Chondrocyte (in vitro differentiated cells): ENCODE measurements at regions not wholly inside any gene's neighbourhood (a gene's known extent, or its start where the extent isn't known, plus 50 kb on each side); places are given as distances from the start of the nearest gene placed in this dataset.

Experiments
- DNase-seq: peaks from one replicate; pipeline ENCODE4 v3.0.0; 2021; ENCODE audit warnings: mixed read lengths, low spot score
- H3K27ac Mint-ChIP-seq: one replicate; pipeline ENCODE4 v1.8.0; 2021; ENCODE audit warnings: mild to moderate bottlenecking, moderate library complexity, mixed read lengths; ENCODE audit not compliant: unreplicated experiment
- H3K27me3 Mint-ChIP-seq: 2 replicates; pipeline ENCODE4 v1.8.0; 2021; ENCODE audit warnings: low read depth, mixed read lengths
- H3K36me3 Mint-ChIP-seq: 2 replicates; pipeline ENCODE4 v1.8.0; 2021; ENCODE audit warnings: low read depth, mixed read lengths
- H3K4me1 Mint-ChIP-seq: 2 replicates; pipeline ENCODE4 v1.8.0; 2021; ENCODE audit warnings: low read depth, mild to moderate bottlenecking, mixed read lengths
- H3K4me3 Mint-ChIP-seq: one replicate; pipeline ENCODE4 v1.8.0; 2021; ENCODE audit warnings: mild to moderate bottlenecking, moderate library complexity, mixed read lengths; ENCODE audit not compliant: unreplicated experiment
- H3K9me3 Mint-ChIP-seq: 2 replicates; pipeline ENCODE4 v1.8.0; 2021; ENCODE audit warnings: low read depth, mixed read lengths
- CTCF ChIP-seq: fragments of 200-600 bp; sonication (generic); IDR thresholded peaks from 2 replicates; pipeline ENCODE4 v1.5.0; 2021; ENCODE audit warnings: antibody characterized with exemption, mild to moderate bottlenecking, moderate library complexity

GRCh38 chr6:14857501-14857900, 388.4 kb upstream of the JARID2 start:
- no peaks in the 10 kb centered on the region for H3K36me3 Mint-ChIP-seq
- H3K27me3 Mint-ChIP-seq: no peaks in the 10 kb centered on the region
- DNase-seq: no peak
- no peak overlapping the region for H3K27ac Mint-ChIP-seq
- no peaks in the 10 kb centered on the region for H3K4me1 Mint-ChIP-seq
- TF ChIP-seq CTCF: no peak
- H3K9me3 Mint-ChIP-seq: no peaks in the 10 kb centered on the region
- no peak overlapping the region for H3K4me3 Mint-ChIP-seq

- no peak for DNase-seq
- H3K27me3 Mint-ChIP-seq: no peaks in the 10 kb centered on the region
- H3K4me3 Mint-ChIP-seq: no peak overlapping the region
- H3K9me3 Mint-ChIP-seq: no peaks in the 10 kb centered on the region
- H3K36me3 Mint-ChIP-seq: no peaks in the 10 kb centered on the region
- no peak overlapping the region for H3K27ac Mint-ChIP-seq
- TF ChIP-seq CTCF: no peak
- no peaks in the 10 kb centered on the region for H3K4me1 Mint-ChIP-seq
Measured at GRCh38 chr6:14858808-14859207, 387.1 kb upstream of the JARID2 start.

GRCh38 chr6:14860774-14861173, 385.1 kb upstream of the JARID2 start:
- Mint-ChIP-seq H3K27ac (no peak overlapping the region), H3K4me1 (peaks cover 7% of the 10 kb centered on the region), H3K4me3 (no peak overlapping the region), H3K27me3 (no peaks in the 10 kb centered on the region), H3K9me3 (no peaks in the 10 kb centered on the region), H3K36me3 (no peaks in the 10 kb centered on the region)
- DNase-seq: no peak
- TF ChIP-seq CTCF: no peak

- Mint-ChIP-seq H3K4me1 (peaks cover 8% of the 10 kb centered on the region), H3K9me3 (no peaks in the 10 kb centered on the region), H3K27ac (no peak overlapping the region), H3K27me3 (no peaks in the 10 kb centered on the region), H3K4me3 (no peak overlapping the region), H3K36me3 (no peaks in the 10 kb centered on the region)
- no peak for DNase-seq
- TF ChIP-seq CTCF: no peak
Measured at GRCh38 chr6:14861491-14861943, 384.4 kb upstream of the JARID2 start.

- Mint-ChIP-seq H3K36me3 (no peaks in the 10 kb centered on the region), H3K4me1 (peaks cover 10% of the 10 kb centered on the region), H3K4me3 (no peak overlapping the region), H3K9me3 (no peaks in the 10 kb centered on the region), H3K27me3 (no peaks in the 10 kb centered on the region), H3K27ac (no peak overlapping the region)
- DNase-seq: no peak
- TF ChIP-seq CTCF: no peak
Measured at GRCh38 chr6:14862845-14863244, 383.0 kb upstream of the JARID2 start.
